HG03378 (cell line): ENCODE measurements at regions not wholly inside any gene's neighbourhood (a gene's known extent, or its start where the extent isn't known, plus 50 kb on each side); places are given as distances from the start of the nearest gene placed in this dataset.
"Not testable (repeated sequence)": the region's sequence is repeated elsewhere in the genome, so short reads cannot be mapped to it uniquely, and the experiment has no call there.

Experiments used
- ATAC-seq: cut with Tn5 transposase; IDR thresholded peaks from one replicate; pipeline ENCODE4 v1.9.1; 2021; ENCODE audit warnings: mild to moderate bottlenecking, moderate library complexity; ENCODE audit not compliant: unreplicated experiment

GRCh38 chr2:38484957-38485356 is 107.9 kb upstream of the ATL2 start:
- no peak for ATAC-seq

DNA sequence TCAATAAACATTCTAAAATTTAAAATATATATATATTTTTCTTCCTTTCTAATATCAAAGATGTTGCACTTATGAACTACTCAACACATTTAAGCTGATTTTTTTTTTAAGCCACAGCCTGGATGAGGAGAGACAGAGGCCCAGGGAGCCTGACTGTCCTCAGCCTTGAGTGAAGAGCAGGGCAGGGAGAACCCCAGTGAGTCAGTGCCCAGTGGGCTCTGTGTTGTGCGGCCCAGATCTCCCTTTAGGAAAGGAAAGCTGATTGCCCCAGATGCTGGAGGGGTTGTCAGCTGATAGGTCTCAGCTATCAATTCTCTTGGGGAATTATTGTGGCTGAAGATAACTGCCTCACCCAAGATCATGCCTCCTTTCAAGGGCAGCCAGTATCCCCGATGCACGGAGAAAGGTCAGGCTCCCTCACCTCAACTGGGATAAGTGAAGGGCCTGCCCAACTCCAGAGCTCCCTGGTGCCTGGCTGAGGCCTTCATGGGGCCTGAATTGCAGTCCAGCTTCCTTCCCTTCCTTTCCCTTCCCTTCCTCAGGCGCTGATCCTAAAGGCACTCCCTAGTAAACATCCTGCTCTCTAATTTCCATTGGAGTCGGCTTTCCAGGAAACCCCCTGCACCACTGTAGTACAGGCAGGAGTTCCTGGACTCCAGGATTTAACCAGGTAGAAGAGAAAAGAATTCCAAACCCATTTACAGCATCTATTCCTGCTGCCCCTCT is 106.9 kb upstream of the ATL2 start:
- no peak for ATAC-seq

DNA sequence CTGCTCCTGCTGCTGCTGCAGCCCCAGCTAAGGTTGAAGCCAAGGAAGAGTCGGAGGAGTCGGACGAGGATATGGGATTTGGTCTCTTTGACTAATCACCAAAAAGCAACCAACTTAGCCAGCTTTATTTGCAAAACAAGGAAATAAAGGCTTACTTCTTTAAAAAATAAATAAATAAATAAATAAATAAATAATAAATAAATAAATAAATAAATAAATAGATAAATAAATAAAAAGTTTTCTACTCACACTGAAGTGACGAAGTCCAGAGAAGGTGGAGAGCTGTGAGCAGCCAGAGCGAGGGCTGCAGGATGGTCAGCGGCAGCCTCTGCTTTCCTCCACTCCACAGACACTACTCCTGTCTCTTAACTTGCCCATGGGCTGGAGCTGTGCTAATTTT is 105.6 kb upstream of the ATL2 start:
- not testable (repeated sequence) for ATAC-seq

DNA sequence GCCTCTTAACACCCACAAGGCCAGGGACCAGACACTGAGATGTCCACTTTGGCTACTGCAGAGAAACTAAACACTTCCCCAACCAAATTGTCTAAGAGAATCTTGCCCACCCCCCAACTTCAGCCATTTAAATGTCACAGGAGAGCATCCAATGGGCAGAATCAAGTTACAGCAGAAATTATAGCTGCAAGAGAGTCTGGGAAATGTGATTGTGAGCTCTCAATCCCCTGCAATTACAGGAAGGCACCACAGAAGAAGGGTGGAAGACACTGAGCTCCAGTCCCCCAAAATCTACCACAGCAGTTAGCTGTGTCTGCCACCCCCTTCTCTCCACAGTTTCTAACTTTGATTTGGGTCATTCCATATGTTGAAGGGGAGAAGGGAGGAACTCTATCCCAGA is 103.5 kb upstream of the ATL2 start:
- ATAC-seq = no peak

DNA sequence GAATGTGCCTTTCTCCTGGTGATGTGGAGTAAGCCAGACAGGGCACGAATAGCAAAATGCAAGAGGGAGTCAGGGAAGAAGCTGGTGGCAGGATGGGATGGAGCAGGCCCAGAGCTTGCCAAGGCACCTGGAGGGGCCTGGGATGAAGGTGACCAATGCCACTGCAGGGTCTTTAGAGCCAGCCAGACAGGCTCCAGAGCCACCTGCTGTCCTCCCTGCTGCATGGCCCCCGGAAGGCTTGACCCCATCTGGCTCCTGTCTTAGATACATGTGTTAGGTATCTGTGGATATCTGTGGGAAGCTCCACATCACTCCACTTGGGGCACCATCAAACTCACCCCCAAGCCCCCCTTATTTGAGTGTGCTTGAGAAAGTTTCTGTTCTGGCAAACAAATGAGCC is 99.9 kb upstream of the ATL2 start:
- ATAC-seq = no peak

DNA sequence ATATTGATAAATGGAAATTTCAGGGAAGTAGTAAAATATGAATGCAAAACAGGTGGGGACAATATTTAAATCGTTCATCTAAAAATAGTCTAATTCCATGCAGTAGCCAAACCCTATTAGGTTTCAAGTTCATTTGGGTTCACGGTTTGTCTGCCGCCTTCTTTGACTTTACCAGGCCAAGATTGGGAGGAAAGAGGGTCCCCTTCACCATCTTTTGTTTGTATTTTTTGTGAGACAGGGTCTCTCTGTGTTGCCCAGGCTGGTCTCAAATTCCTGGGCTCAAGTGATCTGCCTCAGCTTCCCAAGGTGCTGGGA is 98.5 kb upstream of the ATL2 start:
- ATAC-seq = no peak

DNA sequence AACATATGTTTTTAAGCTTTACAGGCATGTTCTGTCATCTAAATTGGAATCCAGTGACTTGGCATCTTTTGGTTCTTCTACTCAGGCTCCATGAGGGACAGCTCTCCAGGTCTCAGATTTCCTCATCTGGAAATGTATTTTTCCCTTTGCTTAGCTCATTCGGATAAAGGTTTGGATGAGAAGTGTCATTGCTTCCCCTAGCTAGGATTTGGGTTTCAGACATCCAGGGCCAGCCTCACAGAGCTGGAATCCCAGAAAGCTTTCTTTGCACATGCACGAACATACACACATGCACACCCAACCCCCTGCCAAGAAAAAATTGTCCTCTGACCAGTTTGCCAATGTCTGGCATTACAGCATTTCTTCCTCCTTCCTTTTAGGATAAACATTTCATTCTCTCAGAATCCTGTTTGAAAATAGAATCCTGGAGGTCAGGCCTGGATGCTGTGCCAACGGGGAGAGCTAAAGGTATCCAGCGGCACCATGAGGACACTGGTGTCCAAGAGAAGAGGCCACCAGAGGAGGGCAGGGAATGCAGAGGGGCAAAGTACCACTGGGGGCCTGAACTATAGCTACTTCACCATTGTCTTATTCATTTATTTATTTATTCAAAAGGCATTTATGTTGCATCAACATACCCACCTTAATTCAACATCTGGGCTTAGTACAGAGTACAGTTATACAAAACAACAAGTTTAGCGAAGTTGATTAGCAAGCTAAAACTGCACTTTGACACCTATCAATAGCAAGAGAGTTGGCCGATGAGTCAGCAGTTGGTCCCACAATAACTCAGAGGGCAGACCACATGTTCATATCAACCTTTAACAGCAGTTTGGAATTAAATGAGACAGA is 97.9 kb upstream of the ATL2 start:
- ATAC-seq = no peak

DNA sequence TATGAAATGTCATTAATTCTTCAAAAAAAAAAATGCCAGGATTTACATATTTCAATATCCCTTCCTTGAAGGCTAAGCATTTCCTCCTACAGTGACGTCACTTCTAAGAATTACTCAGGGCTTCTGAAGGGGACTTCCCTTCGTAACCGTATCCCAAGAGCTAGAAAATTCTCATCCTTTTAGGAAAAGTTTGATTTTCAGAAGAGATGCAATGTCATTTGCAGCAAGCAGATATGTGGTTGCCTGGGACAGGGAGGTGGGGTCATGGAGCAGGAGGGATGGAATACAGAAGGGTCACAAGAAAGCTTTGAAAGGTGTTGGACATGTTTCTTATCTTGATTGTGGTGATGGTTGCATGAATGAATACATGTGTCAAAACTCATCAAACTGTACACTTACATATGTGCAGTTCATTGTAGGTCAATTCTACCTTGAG is 97.0 kb upstream of the ATL2 start:
- ATAC-seq = no peak

GRCh38 chr2:38473333-38474005 is 96.4 kb upstream of the ATL2 start:
- ATAC-seq = no peak

DNA sequence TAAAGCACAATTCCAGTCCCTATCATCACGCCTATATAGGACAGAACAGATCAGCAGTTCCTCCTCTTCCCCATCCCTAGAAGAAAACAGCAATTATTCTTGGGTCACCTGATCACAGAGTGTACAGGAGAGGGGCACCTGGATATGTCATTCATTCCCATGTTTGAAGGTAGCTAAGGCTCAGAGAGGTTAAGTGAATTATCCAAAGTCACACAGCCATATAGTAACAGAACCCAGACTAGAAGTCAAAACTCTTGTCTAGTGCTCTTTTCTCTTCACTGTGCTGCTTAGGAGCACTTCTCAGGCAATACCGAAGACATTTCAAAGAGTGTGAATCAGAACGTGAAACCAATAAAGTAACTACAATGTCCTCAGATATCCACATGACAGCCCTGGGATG is 93.0 kb upstream of the ATL2 start:
- no peak for ATAC-seq

DNA sequence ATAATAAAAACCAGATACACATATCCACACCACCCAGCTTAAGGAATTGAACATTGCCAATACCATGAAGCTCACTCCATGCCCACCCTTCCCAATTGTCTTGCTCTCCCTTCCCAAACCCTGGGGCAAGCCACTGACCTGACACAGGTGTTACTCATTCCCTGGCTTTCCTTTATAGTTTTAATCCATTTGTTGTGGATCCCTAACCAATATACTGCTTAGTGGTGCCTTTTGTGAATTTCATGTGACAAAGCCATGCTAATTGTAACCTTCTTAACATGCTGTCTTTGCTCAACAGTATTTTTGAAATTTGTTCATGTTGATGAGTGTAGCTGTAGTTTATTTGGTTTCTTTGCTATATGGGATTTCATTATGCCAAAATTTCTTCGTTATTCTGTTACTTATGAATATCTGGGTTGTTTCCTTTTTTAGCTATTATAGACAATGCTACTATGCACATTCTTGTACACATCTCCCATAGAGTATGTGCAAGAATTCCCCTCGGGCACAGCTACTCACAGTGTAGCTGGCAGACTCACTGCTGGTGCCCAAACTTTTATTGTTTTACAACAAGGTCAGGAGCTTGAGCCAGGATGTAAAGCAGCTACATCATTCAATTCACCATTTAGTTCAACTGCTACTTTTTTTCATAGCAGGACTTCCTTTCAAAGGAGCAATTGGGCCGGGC is 90.8 kb upstream of the ATL2 start:
- ATAC-seq = no peak

DNA sequence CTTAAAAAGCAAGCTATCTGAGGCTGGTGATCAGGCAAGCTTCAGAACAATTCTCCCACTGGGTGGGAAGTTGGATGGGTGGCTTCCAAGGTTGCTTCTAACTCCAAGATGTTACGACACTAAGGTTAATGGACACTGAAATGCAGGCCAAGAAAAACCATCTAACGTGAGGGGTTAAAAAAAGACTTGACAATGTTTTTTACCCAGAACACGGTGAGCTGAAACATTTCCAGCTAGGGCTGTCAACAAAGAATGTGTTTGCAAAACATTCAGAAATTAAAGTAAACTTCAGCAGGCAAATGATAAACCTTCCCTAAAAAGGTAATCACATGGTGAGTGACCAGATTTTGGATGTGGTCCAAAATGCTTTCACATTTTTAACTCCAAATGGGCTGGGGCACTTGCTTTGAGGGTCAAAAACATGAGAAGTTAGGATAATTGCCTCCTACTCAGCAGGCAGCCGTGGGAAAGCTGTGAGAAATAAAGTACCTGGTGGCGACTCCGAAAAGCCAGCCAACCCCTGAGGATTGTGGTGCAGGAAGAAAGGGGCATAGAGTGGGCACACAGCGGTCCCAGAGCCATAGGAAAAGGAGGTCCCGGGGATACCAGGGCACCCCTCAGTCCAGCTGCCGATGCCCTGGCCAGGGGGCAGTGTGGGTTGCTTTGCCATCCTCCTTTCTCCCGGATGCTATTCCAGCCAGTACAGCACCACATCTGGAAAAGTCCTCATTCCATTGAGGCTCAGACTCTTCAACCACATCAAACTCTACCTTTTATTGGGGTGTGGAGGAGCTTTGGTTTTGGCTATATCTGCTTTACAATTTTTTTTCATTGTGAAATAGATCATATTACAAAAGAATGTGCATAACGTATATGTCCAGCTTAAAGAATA is 90.0 kb upstream of the ATL2 start:
- no peak for ATAC-seq

GRCh38 chr2:38466409-38466808 is 89.3 kb upstream of the ATL2 start:
- no peak for ATAC-seq

DNA sequence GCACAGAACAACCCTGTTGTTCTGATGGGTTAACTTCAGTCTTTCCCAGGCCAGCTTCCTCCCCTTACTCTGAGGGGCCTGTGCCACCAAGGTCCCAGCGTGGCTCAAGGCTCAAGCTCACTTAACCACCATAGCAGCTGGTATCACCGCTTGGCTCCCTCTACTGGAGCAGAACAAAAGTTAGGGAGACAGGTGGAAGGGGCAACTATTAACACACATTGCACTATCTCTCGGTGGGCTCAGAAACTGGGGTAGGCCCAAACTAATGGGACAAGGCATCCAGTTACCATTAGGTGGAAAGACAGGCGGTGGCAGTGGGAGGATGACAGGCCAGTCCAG is 88.7 kb upstream of the ATL2 start:
- ATAC-seq = no peak

- no peak for ATAC-seq
Observed at GRCh38 chr2:38464971-38465788, 88.1 kb upstream of the ATL2 start.

- no peak for ATAC-seq
Observed at GRCh38 chr2:38463752-38464151, 86.7 kb upstream of the ATL2 start.

- ATAC-seq = no peak
Observed at GRCh38 chr2:38462121-38462661, 85.1 kb upstream of the ATL2 start.

DNA sequence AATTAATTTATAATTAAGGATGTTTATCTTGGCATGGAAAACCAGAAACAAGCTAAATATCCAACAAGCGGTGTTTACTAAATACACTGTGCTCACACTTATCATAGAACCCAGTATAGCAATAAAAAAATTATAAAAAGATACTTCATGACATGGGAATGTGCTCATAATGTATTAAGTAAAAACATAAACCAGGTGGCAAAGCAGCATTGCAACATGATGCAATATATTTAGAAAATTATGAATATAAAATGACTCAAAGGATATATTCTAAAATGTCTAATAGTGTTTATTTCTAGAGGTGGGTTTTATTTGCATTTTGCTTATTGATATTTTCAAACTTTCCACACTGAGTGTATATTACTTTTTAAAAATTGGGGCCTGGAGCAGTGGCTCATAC is 84.4 kb upstream of the ATL2 start:
- ATAC-seq = no peak

- ATAC-seq = no peak
Observed at GRCh38 chr2:38460313-38460712, 83.2 kb upstream of the ATL2 start.
